ENCODE measurements at regions not wholly inside any gene's neighbourhood (a gene's known extent, or its start where the extent isn't known, plus 50 kb on each side); places are given as distances from the start of the nearest gene placed in this dataset.

DNA sequence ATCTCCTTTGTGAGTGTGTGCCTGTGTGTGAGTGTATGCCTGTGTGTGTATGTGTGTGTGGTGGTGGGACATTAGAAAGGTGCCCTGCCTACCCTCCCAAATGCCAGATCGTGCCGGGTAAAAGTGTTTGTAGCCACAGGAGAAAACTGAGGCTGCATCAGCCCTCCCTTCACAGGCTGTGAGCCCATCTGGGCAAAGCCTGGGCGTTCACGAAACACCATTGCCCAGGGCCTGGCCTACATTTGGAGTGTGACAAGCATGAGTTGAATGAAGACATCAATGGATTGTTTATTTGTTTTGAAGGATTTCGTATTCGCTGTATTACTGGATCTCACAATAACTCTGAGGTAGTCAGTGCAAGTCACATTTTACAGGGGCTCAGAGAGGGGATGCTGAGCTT lies 270.8 kb downstream of the NSG2 start:
- H3K9me2 ChIP-seq (replicated peaks; ENCODE audit: low read depth, low read length): no peaks in the 10 kb centered on the region
- no peak for TF ChIP-seq EZH2phosphoT487 (IDR thresholded peaks at IDR 0.05; ENCODE audit: borderline replicate concordance)
- TF ChIP-seq, protein P1, sequence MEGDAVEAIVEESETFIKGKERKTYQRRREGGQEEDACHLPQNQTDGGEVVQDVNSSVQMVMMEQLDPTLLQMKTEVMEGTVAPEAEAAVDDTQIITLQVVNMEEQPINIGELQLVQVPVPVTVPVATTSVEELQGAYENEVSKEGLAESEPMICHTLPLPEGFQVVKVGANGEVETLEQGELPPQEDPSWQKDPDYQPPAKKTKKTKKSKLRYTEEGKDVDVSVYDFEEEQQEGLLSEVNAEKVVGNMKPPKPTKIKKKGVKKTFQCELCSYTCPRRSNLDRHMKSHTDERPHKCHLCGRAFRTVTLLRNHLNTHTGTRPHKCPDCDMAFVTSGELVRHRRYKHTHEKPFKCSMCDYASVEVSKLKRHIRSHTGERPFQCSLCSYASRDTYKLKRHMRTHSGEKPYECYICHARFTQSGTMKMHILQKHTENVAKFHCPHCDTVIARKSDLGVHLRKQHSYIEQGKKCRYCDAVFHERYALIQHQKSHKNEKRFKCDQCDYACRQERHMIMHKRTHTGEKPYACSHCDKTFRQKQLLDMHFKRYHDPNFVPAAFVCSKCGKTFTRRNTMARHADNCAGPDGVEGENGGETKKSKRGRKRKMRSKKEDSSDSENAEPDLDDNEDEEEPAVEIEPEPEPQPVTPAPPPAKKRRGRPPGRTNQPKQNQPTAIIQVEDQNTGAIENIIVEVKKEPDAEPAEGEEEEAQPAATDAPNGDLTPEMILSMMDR (conservative IDR thresholded peaks at IDR 0.05; ENCODE audit: low read length): no peak
- no peaks in the 10 kb centered on the region for H3F3A ChIP-seq (ENCODE audit: low read depth)
- no peaks in the 10 kb centered on the region for H3K4me1 ChIP-seq (ENCODE audit: insufficient read depth, low read length, poor library complexity, severe bottlenecking)
- H4K20me1 ChIP-seq (ENCODE audit: insufficient read depth, low read length, poor library complexity, severe bottlenecking): no peaks in the 10 kb centered on the region
- H2AFZ ChIP-seq (ENCODE audit: low read length): no peak overlapping the region
- H3K9me3 ChIP-seq (ENCODE audit: insufficient read depth, low read depth, low read length): no peaks in the 10 kb centered on the region
- no peaks in the 10 kb centered on the region for H3K27me3 ChIP-seq (ENCODE audit: insufficient read depth, low read length, poor library complexity, severe bottlenecking)
- no peak overlapping the region for H3K4me3 ChIP-seq (ENCODE audit: low read length, poor library complexity, severe bottlenecking)
- no peaks in the 10 kb centered on the region for H3K36me3 ChIP-seq (ENCODE audit: insufficient read depth, low read length)
- no peaks in the 10 kb centered on the region for H3K79me2 ChIP-seq (ENCODE audit: insufficient read depth, low read length)
- no peak overlapping the region for H3K4me2 ChIP-seq (ENCODE audit: low read depth, low read length, poor library complexity, severe bottlenecking)
- no peak overlapping the region for H3K9ac ChIP-seq (ENCODE audit: low read depth, low read length, poor library complexity, severe bottlenecking)

DNA sequence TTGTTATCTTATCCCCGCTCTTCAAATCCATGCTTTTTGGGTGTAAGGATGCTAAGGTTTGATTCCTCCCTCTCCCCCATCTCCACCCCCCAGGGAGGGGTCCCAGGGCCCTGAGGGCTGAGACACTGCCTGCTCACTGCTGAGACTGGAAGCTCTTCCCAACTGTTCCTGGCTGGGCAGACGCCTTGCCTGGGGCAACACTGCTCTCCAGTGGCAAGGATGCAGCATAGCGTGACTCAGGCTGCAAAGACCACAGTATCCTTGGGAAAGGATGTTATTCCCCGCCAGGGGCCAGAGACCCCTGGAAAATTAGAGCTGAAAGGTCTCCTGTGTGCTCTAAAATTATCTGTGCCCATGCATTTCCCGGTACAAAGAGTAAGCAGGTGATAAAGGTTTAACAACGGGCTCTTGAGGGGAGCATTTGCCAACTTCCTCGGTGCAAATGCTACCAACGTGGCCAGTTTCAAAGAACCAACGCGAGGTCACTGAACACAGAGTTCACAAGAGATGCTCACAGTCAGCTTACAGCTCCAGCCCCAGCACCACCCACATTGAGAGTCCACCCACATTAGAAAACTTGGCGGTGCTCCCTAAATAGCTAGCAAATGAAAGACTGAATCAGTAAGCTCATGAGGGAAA lies 271.9 kb downstream of the NSG2 start:
- Histone ChIP-seq H3K9me2 (replicated peaks; ENCODE audit: low read depth, low read length) (no peaks in the 10 kb centered on the region), H3K4me1 (ENCODE audit: insufficient read depth, low read length, poor library complexity, severe bottlenecking) (no peaks in the 10 kb centered on the region), H3K4me3 (ENCODE audit: low read length, poor library complexity, severe bottlenecking) (no peak overlapping the region), H2AFZ (ENCODE audit: low read length) (no peak overlapping the region), H4K20me1 (ENCODE audit: insufficient read depth, low read length, poor library complexity, severe bottlenecking) (no peaks in the 10 kb centered on the region), H3K4me2 (ENCODE audit: low read depth, low read length, poor library complexity, severe bottlenecking) (no peak overlapping the region), H3F3A (ENCODE audit: low read depth) (no peaks in the 10 kb centered on the region), H3K9ac (ENCODE audit: low read depth, low read length, poor library complexity, severe bottlenecking) (no peak overlapping the region), H3K36me3 (ENCODE audit: insufficient read depth, low read length) (no peaks in the 10 kb centered on the region), H3K27me3 (ENCODE audit: insufficient read depth, low read length, poor library complexity, severe bottlenecking) (no peaks in the 10 kb centered on the region), H3K79me2 (ENCODE audit: insufficient read depth, low read length) (no peaks in the 10 kb centered on the region), H3K9me3 (ENCODE audit: insufficient read depth, low read depth, low read length) (no peaks in the 10 kb centered on the region)
- TF ChIP-seq, protein P1 (conservative IDR thresholded peaks at IDR 0.05; ENCODE audit: low read length): peak; percentile 52
- no peak for TF ChIP-seq EZH2phosphoT487 (IDR thresholded peaks at IDR 0.05; ENCODE audit: borderline replicate concordance)

DNA sequence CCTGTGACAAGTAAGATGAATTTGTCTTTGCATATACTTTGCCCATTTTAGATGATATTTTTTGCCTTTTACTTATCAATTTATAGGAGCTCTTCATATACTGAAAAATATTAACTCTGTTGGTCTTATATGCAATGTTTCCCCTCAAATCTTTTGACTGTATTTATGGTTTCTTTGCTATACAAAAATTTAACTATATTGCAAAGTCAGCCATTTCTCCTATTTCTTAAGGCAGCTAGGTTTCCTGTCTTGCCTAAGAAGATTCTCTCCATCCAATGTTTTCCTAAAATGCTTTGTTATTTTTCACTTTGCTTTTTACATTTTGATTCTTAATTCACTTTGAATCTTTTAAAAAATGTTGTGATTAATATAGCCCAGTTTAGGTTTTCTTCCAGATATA lies 273.1 kb downstream of the NSG2 start:
- H4K20me1 ChIP-seq (ENCODE audit: insufficient read depth, low read length, poor library complexity, severe bottlenecking): no peaks in the 10 kb centered on the region
- no peaks in the 10 kb centered on the region for H3K9me2 ChIP-seq (replicated peaks; ENCODE audit: low read depth, low read length)
- TF ChIP-seq, protein P1 (conservative IDR thresholded peaks at IDR 0.05; ENCODE audit: low read length): no peak
- TF ChIP-seq EZH2phosphoT487 (IDR thresholded peaks at IDR 0.05; ENCODE audit: borderline replicate concordance): no peak
- H3K9ac ChIP-seq (ENCODE audit: low read depth, low read length, poor library complexity, severe bottlenecking): no peak overlapping the region
- H3K79me2 ChIP-seq (ENCODE audit: insufficient read depth, low read length): no peaks in the 10 kb centered on the region
- H3K36me3 ChIP-seq (ENCODE audit: insufficient read depth, low read length): no peaks in the 10 kb centered on the region
- H3K4me3 ChIP-seq (ENCODE audit: low read length, poor library complexity, severe bottlenecking): no peak overlapping the region
- no peak overlapping the region for H2AFZ ChIP-seq (ENCODE audit: low read length)
- H3K4me1 ChIP-seq (ENCODE audit: insufficient read depth, low read length, poor library complexity, severe bottlenecking): no peaks in the 10 kb centered on the region
- H3F3A ChIP-seq (ENCODE audit: low read depth): no peaks in the 10 kb centered on the region
- no peaks in the 10 kb centered on the region for H3K27me3 ChIP-seq (ENCODE audit: insufficient read depth, low read length, poor library complexity, severe bottlenecking)
- no peaks in the 10 kb centered on the region for H3K9me3 ChIP-seq (ENCODE audit: insufficient read depth, low read depth, low read length)
- no peak overlapping the region for H3K4me2 ChIP-seq (ENCODE audit: low read depth, low read length, poor library complexity, severe bottlenecking)

All from Loucy (cell line).